ENCODE measurements at regions not wholly inside any gene's neighbourhood (a gene's known extent, or its start where the extent isn't known, plus 50 kb on each side); places are given as distances from the start of the nearest gene placed in this dataset.

- H3K4me3 ChIP-seq (ENCODE audit: low read length) = no peak overlapping the region
- H2AFZ ChIP-seq (ENCODE audit: low read depth, low read length) = no peak overlapping the region
- H3K27me3 ChIP-seq (ENCODE audit: insufficient read depth, low read length) = no peaks in the 10 kb centered on the region
- H3K9me3 ChIP-seq (ENCODE audit: low read length) = peaks cover 4% of the 10 kb centered on the region
- H3K36me3 ChIP-seq (ENCODE audit: insufficient read depth, low read length) = no peaks in the 10 kb centered on the region
- peaks cover 2% of the 10 kb centered on the region for H3K4me1 ChIP-seq (ENCODE audit: insufficient read depth, low read length)
These were observed 70.9 kb upstream of the HS6ST1 start for GRCh38 chr2:128389388-128390086.

GRCh38 chr2:128390256-128390990 lies 71.8 kb upstream of the HS6ST1 start:
- H3K4me1 ChIP-seq (ENCODE audit: insufficient read depth, low read length) = peaks cover 3% of the 10 kb centered on the region
- H3K27me3 ChIP-seq (ENCODE audit: insufficient read depth, low read length) = no peaks in the 10 kb centered on the region
- H3K9me3 ChIP-seq (ENCODE audit: low read length) = peaks cover under 1% of the 10 kb centered on the region
- H3K36me3 ChIP-seq (ENCODE audit: insufficient read depth, low read length) = no peaks in the 10 kb centered on the region
- H2AFZ ChIP-seq (ENCODE audit: low read depth, low read length) = no peak overlapping the region
- no peak overlapping the region for H3K4me3 ChIP-seq (ENCODE audit: low read length)

- peaks cover 10% of the 10 kb centered on the region for H3K4me1 ChIP-seq (ENCODE audit: insufficient read depth, low read length)
- H3K9me3 ChIP-seq (ENCODE audit: low read length) = no peaks in the 10 kb centered on the region
- no peaks in the 10 kb centered on the region for H3K27me3 ChIP-seq (ENCODE audit: insufficient read depth, low read length)
- no peaks in the 10 kb centered on the region for H3K36me3 ChIP-seq (ENCODE audit: insufficient read depth, low read length)
- H3K4me3 ChIP-seq (ENCODE audit: low read length) = no peak overlapping the region
- H2AFZ ChIP-seq (ENCODE audit: low read depth, low read length) = no peak overlapping the region
These were observed 72.4 kb upstream of the HS6ST1 start for GRCh38 chr2:128390991-128391630.

GRCh38 chr2:128391679-128392078 lies 73.0 kb upstream of the HS6ST1 start:
- H3K36me3 ChIP-seq (ENCODE audit: insufficient read depth, low read length) = no peaks in the 10 kb centered on the region
- H3K4me3 ChIP-seq (ENCODE audit: low read length) = no peak overlapping the region
- no peak overlapping the region for H2AFZ ChIP-seq (ENCODE audit: low read depth, low read length)
- peaks cover 15% of the 10 kb centered on the region for H3K4me1 ChIP-seq (ENCODE audit: insufficient read depth, low read length)
- H3K9me3 ChIP-seq (ENCODE audit: low read length) = no peaks in the 10 kb centered on the region
- H3K27me3 ChIP-seq (ENCODE audit: insufficient read depth, low read length) = no peaks in the 10 kb centered on the region

GRCh38 chr2:128392207-128392606 lies 73.5 kb upstream of the HS6ST1 start:
- Histone ChIP-seq H3K27me3 (ENCODE audit: insufficient read depth, low read length) (no peaks in the 10 kb centered on the region), H3K4me3 (ENCODE audit: low read length) (no peak overlapping the region), H3K4me1 (ENCODE audit: insufficient read depth, low read length) (peaks cover 19% of the 10 kb centered on the region), H2AFZ (ENCODE audit: low read depth, low read length) (no peak overlapping the region), H3K36me3 (ENCODE audit: insufficient read depth, low read length) (no peaks in the 10 kb centered on the region), H3K9me3 (ENCODE audit: low read length) (no peaks in the 10 kb centered on the region)

- no peak overlapping the region for H3K4me3 ChIP-seq (ENCODE audit: low read length)
- no peaks in the 10 kb centered on the region for H3K36me3 ChIP-seq (ENCODE audit: insufficient read depth, low read length)
- H3K4me1 ChIP-seq (ENCODE audit: insufficient read depth, low read length) = peaks cover 22% of the 10 kb centered on the region
- H3K27me3 ChIP-seq (ENCODE audit: insufficient read depth, low read length) = no peaks in the 10 kb centered on the region
- no peaks in the 10 kb centered on the region for H3K9me3 ChIP-seq (ENCODE audit: low read length)
- H2AFZ ChIP-seq (ENCODE audit: low read depth, low read length) = no peak overlapping the region
These were observed 75.5 kb upstream of the HS6ST1 start for GRCh38 chr2:128394007-128394730.

GRCh38 chr2:128395196-128395595 lies 76.5 kb upstream of the HS6ST1 start:
- H2AFZ ChIP-seq (ENCODE audit: low read depth, low read length) = no peak overlapping the region

GRCh38 chr2:128395640-128396499 lies 77.2 kb upstream of the HS6ST1 start:
- Histone ChIP-seq H3K27me3 (ENCODE audit: insufficient read depth, low read length) (no peaks in the 10 kb centered on the region), H3K9me3 (ENCODE audit: low read length) (no peaks in the 10 kb centered on the region), H2AFZ (ENCODE audit: low read depth, low read length) (peak overlapping the region; percentile 36), H3K4me1 (ENCODE audit: insufficient read depth, low read length) (peaks cover 19% of the 10 kb centered on the region), H3K4me3 (ENCODE audit: low read length) (peak overlapping the region; percentile 4), H3K36me3 (ENCODE audit: insufficient read depth, low read length) (no peaks in the 10 kb centered on the region)

More at GRCh38 chr2:128395196-128395595, 76.5 kb upstream of the HS6ST1 start:
- Histone ChIP-seq H3K9me3 (ENCODE audit: low read length) (no peaks in the 10 kb centered on the region), H3K4me3 (ENCODE audit: low read length) (no peak overlapping the region), H3K36me3 (ENCODE audit: insufficient read depth, low read length) (no peaks in the 10 kb centered on the region), H3K27me3 (ENCODE audit: insufficient read depth, low read length) (no peaks in the 10 kb centered on the region), H3K4me1 (ENCODE audit: insufficient read depth, low read length) (peaks cover 19% of the 10 kb centered on the region)

GRCh38 chr2:128396500-128396891 lies 77.8 kb upstream of the HS6ST1 start:
- Histone ChIP-seq H3K9me3 (ENCODE audit: low read length) (no peaks in the 10 kb centered on the region), H3K4me1 (ENCODE audit: insufficient read depth, low read length) (peaks cover 19% of the 10 kb centered on the region), H3K27me3 (ENCODE audit: insufficient read depth, low read length) (no peaks in the 10 kb centered on the region), H2AFZ (ENCODE audit: low read depth, low read length) (peak overlapping the region; percentile 36), H3K4me3 (ENCODE audit: low read length) (peak overlapping the region; percentile 4), H3K36me3 (ENCODE audit: insufficient read depth, low read length) (no peaks in the 10 kb centered on the region)

GRCh38 chr2:128396946-128397345 lies 78.3 kb upstream of the HS6ST1 start:
- Histone ChIP-seq H3K27me3 (ENCODE audit: insufficient read depth, low read length) (no peaks in the 10 kb centered on the region), H3K9me3 (ENCODE audit: low read length) (no peaks in the 10 kb centered on the region), H3K4me3 (ENCODE audit: low read length) (no peak overlapping the region), H3K36me3 (ENCODE audit: insufficient read depth, low read length) (no peaks in the 10 kb centered on the region), H2AFZ (ENCODE audit: low read depth, low read length) (no peak overlapping the region), H3K4me1 (ENCODE audit: insufficient read depth, low read length) (peaks cover 19% of the 10 kb centered on the region)

GRCh38 chr2:128399256-128399655 lies 80.6 kb upstream of the HS6ST1 start:
- H3K4me3 ChIP-seq (ENCODE audit: low read length) = no peak overlapping the region
- H2AFZ ChIP-seq (ENCODE audit: low read depth, low read length) = no peak overlapping the region
- H3K9me3 ChIP-seq (ENCODE audit: low read length) = no peaks in the 10 kb centered on the region
- no peaks in the 10 kb centered on the region for H3K36me3 ChIP-seq (ENCODE audit: insufficient read depth, low read length)
- H3K4me1 ChIP-seq (ENCODE audit: insufficient read depth, low read length) = peaks cover 19% of the 10 kb centered on the region
- no peaks in the 10 kb centered on the region for H3K27me3 ChIP-seq (ENCODE audit: insufficient read depth, low read length)

- no peak overlapping the region for H2AFZ ChIP-seq (ENCODE audit: low read depth, low read length)
- peaks cover 19% of the 10 kb centered on the region for H3K4me1 ChIP-seq (ENCODE audit: insufficient read depth, low read length)
- H3K36me3 ChIP-seq (ENCODE audit: insufficient read depth, low read length) = no peaks in the 10 kb centered on the region
- no peaks in the 10 kb centered on the region for H3K27me3 ChIP-seq (ENCODE audit: insufficient read depth, low read length)
- no peaks in the 10 kb centered on the region for H3K9me3 ChIP-seq (ENCODE audit: low read length)
- H3K4me3 ChIP-seq (ENCODE audit: low read length) = no peak overlapping the region
These were observed 81.1 kb upstream of the HS6ST1 start for GRCh38 chr2:128399690-128400291.
